ENCODE measurements at regions not wholly inside any gene's neighbourhood (a gene's known extent, or its start where the extent isn't known, plus 50 kb on each side); places are given as distances from the start of the nearest gene placed in this dataset.
A peak's percentile ranks its signal among the peaks of the same experiment; 100 is the strongest.

DNA sequence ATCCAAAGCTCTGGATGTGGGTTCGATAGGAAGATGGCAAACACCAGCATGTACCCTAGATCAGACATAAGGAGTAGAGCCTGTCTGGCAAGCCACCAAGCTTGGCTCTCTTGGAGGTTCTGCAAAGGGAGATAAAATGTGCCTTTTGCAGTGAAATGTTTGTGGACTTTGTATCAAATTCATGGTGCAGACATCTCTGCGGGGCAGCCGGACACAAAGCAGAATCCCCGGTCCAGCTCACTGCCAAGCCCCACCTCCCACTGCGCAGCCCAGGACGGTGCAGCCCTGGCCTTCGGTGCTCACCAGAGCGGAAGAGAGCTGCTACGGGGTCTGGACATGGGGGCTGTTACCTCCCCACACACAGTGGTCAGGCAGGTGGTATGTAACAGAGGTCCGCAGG, 333.6 kb upstream of the JARID2 start:
- DNase-seq = no peak

- no peak for DNase-seq
Measured at GRCh38 chr6:14912706-14913105, 333.2 kb upstream of the JARID2 start.

GRCh38 chr6:14913931-14914330, 331.9 kb upstream of the JARID2 start:
- no peak for DNase-seq

DNA sequence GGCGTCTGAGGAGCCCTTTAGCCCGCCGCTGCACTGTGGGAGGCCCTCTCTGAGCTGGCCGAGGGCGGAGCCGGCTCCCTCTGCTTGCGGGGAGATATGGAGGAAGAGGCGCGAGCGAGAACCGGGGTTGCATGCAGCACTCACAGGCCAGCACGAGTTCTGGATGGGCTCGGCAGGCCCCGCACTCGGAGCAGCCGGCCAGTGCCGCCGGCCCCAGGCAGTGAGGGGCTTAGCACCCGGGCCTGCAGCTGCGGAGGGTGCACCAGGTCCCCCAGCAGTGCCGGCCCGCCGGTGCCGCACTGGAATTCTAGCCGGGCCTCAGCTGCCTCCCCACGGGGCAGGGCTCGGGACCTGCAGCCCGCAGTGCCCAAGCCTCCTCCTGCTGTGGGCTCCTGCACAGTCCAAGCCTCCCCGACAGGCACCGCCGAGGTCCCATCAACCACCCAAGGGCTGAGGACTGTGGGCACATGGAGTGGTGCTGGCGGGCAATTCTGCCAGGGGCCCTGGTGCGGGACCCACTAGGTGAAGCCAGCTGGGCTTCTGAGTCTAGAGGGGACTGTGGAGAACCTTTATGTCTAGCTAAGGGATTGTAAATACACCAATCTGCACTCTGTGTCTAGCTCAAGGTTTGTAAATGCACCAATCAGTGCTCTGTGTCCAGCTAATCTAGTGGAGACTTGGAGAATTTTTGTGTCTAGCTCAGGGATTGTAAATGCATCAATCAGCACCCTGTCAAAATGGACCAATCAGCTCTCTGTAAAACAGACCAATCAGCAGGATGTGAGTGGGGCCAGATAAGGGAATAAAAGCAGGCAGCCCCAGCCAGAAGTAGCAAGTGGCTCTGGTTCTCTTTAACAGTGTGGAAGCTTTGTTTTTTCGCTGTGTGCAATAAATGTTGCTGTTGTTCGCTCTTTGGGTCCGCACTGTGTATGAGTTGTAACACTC, 329.7 kb upstream of the JARID2 start:
- no peak for DNase-seq

- DNase-seq = no peak
Measured at GRCh38 chr6:14917109-14917910, 328.6 kb upstream of the JARID2 start.

DNA sequence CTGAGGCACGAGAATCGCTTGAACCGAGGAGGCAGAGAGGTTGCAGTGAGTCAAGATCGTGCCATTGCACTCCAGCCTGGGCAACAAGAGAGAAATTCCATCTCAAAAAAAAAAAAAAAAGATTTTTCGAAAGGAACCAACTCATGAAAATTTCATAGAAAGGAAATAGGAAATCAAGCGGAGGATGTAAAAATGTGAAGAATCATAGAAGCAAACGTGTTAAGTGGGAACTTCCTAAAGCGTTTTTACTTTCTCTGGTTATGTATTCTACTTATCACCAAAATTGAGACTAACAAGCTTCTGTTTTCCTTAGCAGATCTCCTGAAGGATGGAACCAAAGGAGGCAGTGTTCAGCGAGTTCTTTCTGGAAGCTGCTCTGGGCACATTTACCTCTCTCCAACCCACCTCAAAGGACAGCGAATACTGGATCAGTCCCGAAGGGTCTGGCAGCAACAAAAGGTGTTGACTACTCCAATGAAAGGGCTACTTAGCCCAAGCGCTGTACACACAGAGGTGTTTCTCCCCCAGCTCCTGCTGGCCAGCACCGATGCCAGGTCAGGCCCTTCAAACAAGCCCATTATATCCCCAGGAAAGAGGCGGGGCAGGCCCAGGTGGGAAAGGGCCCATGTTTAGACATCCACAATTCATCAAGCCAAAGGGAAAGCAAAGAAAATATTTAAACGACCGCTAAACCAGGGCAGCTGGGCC, 327.5 kb upstream of the JARID2 start:
- DNase-seq = no peak

DNA sequence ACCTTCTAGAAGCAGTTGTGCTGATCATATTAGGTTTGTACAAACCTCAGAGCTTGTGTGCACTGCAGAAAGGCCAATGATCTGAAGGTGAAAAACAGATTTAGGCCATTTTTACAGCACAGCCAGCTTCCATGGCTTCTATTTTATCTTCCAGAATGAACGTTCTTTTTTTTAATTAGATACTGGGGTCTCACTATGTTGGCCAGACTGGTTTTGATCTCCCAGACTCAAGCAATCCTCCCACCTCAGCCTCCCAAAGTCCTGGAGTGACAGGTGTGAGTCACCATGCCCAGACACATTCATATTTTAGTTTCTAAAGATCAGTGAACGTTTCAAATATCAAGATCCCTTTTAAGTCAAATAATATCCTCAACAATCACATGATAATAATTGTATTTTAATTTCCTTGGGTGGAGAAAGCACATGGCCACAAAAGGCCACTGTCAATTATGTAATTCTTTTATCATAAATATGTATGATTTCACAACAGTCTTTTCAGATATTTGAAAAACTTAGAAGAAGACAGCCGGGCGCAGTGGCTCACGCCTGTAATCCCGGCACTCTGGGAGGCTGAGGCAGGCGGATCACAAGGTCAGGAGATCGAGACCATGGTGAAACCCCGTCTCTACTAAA, 326.7 kb upstream of the JARID2 start:
- no peak for DNase-seq

GRCh38 chr6:14920276-14920675, 325.6 kb upstream of the JARID2 start:
- DNase-seq = no peak

DNA sequence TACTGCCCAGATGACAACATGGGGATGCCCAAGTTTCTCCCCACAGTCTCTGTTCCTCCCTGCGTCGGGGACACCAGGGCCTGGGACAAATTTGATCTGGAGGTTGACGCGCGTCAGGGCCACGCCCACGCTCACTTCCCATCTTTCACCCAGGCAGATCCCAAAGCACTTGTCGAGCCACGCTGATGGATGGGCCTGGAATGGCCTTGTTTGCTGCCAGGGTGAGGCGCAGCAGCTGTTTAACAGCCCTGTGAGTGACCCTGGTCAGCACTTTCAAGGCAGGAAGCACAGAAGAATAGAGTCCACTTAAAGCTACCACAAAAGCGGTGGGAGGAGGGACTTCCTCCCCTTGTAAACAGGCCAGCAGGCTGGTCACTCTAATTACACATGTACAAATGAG, 324.7 kb upstream of the JARID2 start:
- no peak for DNase-seq

- DNase-seq = no peak
Measured at GRCh38 chr6:14921878-14922671, 323.8 kb upstream of the JARID2 start.

GRCh38 chr6:14922706-14923460, 323.0 kb upstream of the JARID2 start:
- no peak for DNase-seq

GRCh38 chr6:14924126-14925024, 321.5 kb upstream of the JARID2 start:
- DNase-seq = peak; percentile 12

DNA sequence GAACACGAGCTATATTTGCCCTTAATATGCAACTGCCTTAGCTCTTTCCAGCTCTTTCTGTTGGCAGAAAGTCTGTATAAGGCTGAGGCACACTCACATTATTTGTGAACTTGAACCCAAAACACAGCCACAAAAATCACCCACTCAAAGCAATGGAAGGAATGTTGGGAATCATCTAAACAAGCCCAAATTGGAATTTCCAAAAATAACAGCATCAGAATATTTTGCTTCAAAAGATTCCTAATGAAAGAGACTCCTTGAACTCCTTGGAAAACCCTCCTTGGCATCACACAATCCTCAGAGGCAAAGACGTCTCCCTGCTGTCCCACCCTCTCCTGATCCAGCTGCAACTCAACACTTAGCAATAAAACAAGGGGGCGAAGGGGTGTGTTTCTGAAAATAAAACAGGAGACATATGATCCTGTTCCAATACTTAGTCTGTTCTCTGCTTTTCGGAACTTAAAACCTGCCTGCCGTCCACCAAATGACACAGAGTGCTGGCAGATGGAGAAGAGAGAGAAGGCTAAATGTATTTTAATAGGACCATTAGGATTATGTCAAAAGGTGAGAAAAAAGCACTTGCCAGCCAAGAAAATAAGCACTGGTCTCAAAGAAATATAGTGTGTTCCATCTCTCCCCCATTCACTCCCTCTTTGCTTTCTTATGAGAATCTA, 320.7 kb upstream of the JARID2 start:
- DNase-seq = no peak

GRCh38 chr6:14925699-14926026, 320.2 kb upstream of the JARID2 start:
- DNase-seq = no peak

DNA sequence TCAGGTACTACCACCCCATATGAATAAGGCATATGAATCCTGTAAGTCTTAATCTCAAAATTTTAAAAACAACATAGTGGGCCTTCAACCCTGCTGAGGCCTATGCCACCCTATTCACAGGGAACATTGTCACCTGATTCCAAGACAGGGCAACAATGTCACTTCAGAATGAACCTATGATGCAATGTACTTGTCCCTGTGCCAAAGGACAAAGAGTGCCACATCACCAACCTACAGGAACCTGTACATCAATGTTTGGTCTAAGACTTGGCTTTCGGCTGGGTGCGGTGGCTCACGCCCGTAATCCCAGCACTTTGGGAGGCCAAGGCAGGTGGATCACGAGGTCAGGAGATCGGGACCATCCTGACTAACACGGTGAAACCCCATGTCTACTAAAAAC, 318.5 kb upstream of the JARID2 start:
- DNase-seq = no peak

DNA sequence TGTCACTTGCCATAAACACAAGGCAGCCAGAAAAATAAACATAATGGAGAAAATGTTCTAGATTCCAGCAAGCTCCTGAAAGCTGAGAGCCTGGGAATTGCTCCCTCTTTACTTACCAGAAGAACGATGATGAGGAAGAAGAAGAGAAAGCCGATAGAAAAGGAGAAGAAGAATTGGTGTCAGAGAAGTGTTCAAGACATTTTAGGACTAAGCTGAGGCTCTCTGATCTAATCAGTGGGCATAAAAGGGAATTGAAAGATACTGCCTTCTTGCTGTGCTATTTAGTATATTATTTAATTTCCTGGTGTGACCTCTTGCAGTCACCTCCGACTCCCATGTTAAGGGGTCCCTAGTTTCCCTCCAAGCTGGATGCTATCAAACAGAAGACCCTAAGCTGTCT, 316.6 kb upstream of the JARID2 start:
- no peak for DNase-seq

GRCh38 chr6:14930366-14930989, 315.4 kb upstream of the JARID2 start:
- DNase-seq = no peak

GRCh38 chr6:14932485-14933182, 313.2 kb upstream of the JARID2 start:
- DNase-seq = no peak

DNA sequence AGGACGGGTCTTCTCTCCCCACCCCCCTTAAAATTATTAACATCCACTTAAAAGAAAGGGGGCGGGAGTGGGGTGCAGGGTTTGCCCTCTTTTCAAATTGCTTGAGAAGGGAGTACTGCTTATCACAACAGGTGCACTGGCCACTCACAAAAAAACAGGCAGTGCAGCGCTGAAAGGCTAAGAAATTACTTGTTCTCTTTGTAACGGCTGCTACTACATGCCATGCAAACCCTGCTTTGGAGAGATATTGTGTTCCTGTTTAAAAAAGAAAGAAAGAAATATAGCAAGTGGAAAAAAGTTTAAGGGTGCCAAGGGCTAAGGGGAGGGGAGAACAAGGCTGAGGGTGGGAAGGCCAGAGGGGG, 312.7 kb upstream of the JARID2 start:
- DNase-seq = no peak
